Lower lobe of right lung (tissue), 2 donors: ENCODE measurements at regions not wholly inside any gene's neighbourhood (a gene's known extent, or its start where the extent isn't known, plus 50 kb on each side); places are given as distances from the start of the nearest gene placed in this dataset.
A peak's percentile ranks its signal among the peaks of the same experiment; 100 is the strongest.
"Not testable (repeated sequence)": the region's sequence is repeated elsewhere in the genome, so short reads cannot be mapped to it uniquely, and the experiment has no call there.

Source experiments
- ATAC-seq, 2 donors: fragments of 200-7000 bp; cut with Tn5 transposase; one replicate each; pipeline ENCODE4 v1.9.1; 2020 to 2022; ENCODE audit warnings: mild to moderate bottlenecking in 2 of 2, moderate library complexity in 2 of 2
- DNase-seq: peaks from one replicate; pipeline ENCODE4 v3.0.0-alpha.2; 2020
- H3K27ac ChIP-seq: fragments of 200-600 bp; one replicate; pipeline ENCODE4 v1.8.0; 2022
- H3K27me3 ChIP-seq: fragments of 200-600 bp; one replicate; pipeline ENCODE4 v1.8.0; 2022; ENCODE audit warnings: low read depth
- H3K36me3 ChIP-seq: fragments of 200-600 bp; one replicate; pipeline ENCODE4 v1.8.0; 2022; ENCODE audit warnings: mild to moderate bottlenecking
- H3K4me1 ChIP-seq: fragments of 200-600 bp; one replicate; pipeline ENCODE4 v1.8.0; 2022
- H3K4me3 ChIP-seq: fragments of 200-600 bp; one replicate; pipeline ENCODE4 v1.8.0; 2022; ENCODE audit warnings: mild to moderate bottlenecking
- H3K9me3 ChIP-seq: fragments of 200-600 bp; one replicate; pipeline ENCODE4 v1.8.0; 2022
- CTCF ChIP-seq: fragments of 200-600 bp; IDR thresholded peaks from one replicate; pipeline ENCODE4 v1.8.0; 2022; ENCODE audit warnings: antibody characterized with exemption, mild to moderate bottlenecking
- intact Hi-C: fragments of 100-400 bp; cut with DNase I; formaldehyde crosslinking; loops from one replicate; pipeline ENCODE4 v1.11.0; 2022
- donor health status: DM: no; HTN: yes; CAD: no; lungs with severe emphysema.

DNA sequence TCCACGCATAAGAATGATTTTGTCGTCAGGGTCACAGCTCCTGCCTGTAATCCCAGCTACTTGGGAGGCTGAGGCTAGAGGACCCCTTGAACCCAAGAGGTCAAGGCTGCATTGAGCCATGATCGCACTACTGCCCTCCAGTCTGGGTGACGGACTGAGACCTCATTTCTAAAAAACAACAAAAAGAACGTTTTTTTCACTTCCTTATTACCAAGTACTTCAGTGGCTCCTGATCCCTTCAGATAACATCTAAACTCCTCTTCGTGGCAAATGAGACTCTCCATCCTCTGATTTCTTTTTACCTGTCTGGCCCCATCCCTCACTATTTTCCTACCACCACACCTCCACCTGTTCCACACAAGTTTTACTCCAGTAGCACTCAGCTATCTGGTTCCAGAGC is 105.4 kb upstream of the TLK1 start:
- TF ChIP-seq CTCF, result no peak
- no peak overlapping the region for H3K4me3 ChIP-seq
- no peaks in the 10 kb centered on the region for H3K9me3 ChIP-seq
- intact Hi-C loops, result no loop called here
- no peak for DNase-seq
- no peak overlapping the region for H3K27ac ChIP-seq
- no peak for ATAC-seq
- no peaks in the 10 kb centered on the region for H3K27me3 ChIP-seq
- no peaks in the 10 kb centered on the region for H3K36me3 ChIP-seq
- no peaks in the 10 kb centered on the region for H3K4me1 ChIP-seq

DNA sequence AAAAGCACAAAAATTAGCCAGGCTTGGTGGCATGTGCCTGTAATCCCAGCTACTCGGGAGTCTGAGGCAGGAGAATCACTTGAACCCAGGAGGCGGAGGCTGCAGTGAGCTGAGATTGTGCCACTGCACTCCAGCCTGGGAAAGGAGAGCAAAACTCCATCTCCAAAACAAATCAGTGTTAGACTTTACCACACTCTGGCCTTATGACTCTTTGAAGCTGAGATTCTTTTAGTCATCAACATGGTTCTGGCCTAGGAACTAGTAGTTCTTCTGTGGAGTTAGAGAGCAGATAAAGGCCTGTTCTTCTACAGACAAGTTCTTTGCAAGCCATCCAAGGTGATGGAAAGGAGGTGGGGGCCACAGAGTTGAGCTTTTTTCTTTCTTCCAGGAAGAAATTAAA is 100.8 kb upstream of the TLK1 start:
- ATAC-seq, H3K27me3 ChIP-seq, DNase-seq, intact Hi-C loops, H3K9me3 ChIP-seq, H3K4me1 ChIP-seq, H3K27ac ChIP-seq, H3K36me3 ChIP-seq, H3K4me3 ChIP-seq: not testable (repeated sequence)

DNA sequence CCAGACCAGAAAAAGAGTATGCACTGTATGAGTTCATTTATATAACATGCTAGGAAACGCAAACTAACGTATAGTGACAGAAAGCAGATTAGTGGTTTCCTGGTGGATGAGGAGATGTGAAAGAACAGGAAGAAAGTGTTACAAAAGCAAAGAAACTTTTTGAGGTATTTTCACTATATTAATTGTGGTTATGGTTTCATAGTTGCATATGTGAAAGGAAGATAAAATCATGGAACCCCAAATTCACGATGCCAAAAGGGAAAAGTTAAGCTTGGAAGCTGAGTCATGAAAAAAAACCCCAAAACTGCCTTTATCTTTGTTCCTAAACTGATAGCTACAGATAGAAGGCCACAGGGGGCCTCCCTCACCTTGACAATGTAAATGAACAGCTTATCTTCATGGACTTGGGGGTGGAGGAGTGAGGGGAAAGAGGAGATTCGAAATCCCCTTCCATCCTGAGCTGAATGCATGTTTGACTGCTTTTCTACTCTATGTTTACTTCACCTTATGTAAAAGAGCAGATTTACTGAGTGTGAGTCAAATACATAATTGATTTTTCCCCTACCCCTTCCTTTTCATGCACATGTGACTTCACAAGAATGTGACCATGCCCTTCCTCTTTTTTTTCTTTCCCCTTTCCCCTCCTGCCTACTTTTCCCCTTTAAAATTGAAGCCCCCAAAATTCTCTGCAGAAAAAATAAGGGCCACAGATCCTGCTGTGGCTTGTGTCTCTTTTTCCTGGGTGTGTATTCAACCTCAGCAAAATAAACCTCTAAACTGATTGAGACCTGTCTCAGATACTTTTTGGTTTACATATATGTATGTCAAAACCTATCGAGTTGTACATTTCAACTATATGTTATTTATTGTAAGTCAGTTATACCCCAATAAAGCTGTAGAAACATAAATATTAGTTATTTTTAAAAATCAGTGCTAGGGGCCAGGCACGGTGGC is 100.1 kb upstream of the TLK1 start:
- intact Hi-C loops, result no loop called here
- TF ChIP-seq CTCF, result no peak

GRCh38 chr2:171254666-171255065 is 94.0 kb upstream of the TLK1 start:
- no peaks in the 10 kb centered on the region for H3K36me3 ChIP-seq
- DNase-seq (no peak), ATAC-seq (no peak)
- H3K9me3 ChIP-seq, result peaks cover 3% of the 10 kb centered on the region
- no peak for TF ChIP-seq CTCF
- H3K27ac ChIP-seq, result no peak overlapping the region
- no peaks in the 10 kb centered on the region for H3K27me3 ChIP-seq
- H3K4me1 ChIP-seq, result no peaks in the 10 kb centered on the region
- no peak overlapping the region for H3K4me3 ChIP-seq
- intact Hi-C loops, result no loop called here

More for the DNA sequence above, 100.1 kb upstream of the TLK1 start:
- H3K27ac ChIP-seq, result no peak overlapping the region
- DNase-seq, result no peak
- H3K36me3 ChIP-seq, result no peaks in the 10 kb centered on the region
- peaks cover 5% of the 10 kb centered on the region for H3K4me1 ChIP-seq
- no peak overlapping the region for H3K4me3 ChIP-seq
- no peaks in the 10 kb centered on the region for H3K27me3 ChIP-seq
- no peak for ATAC-seq
- no peaks in the 10 kb centered on the region for H3K9me3 ChIP-seq

GRCh38 chr2:171253900-171254650 is 93.4 kb upstream of the TLK1 start:
- Histone ChIP-seq H3K4me3 (no peak overlapping the region), H3K9me3 (peaks cover 3% of the 10 kb centered on the region), H3K27me3 (no peaks in the 10 kb centered on the region), H3K27ac (no peak overlapping the region), H3K36me3 (no peaks in the 10 kb centered on the region), H3K4me1 (no peaks in the 10 kb centered on the region)
- DNase-seq (no peak), ATAC-seq (no peak)
- no peak for TF ChIP-seq CTCF
- intact Hi-C loops, result no loop called here

DNA sequence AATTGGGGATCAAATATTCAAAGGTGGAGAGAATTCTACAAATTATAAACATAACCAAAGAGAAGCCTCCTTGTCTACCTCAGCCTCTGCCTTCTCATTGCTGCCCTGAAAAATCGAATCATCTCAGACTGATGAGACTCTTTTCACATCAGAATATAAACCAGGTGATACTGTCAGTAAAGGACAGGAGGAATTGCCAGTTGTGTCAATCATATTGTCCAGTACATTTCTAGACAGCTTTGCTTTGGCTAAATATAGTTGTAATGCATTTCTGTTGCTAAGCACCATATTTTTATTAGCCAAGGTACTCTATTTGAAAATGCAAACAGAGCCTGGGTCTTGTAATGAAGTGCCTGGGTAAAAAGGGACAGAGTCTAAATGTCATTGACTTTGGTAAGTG is 92.6 kb upstream of the TLK1 start:
- intact Hi-C loops, result no loop called here

More for the DNA sequence above, 92.6 kb upstream of the TLK1 start:
- H3K4me1 ChIP-seq, result no peaks in the 10 kb centered on the region
- H3K4me3 ChIP-seq, result no peak overlapping the region
- H3K9me3 ChIP-seq, result peaks cover 3% of the 10 kb centered on the region
- ATAC-seq (peak; percentile 45 to 50), DNase-seq (no peak)
- TF ChIP-seq CTCF, result no peak
- no peaks in the 10 kb centered on the region for H3K36me3 ChIP-seq
- H3K27me3 ChIP-seq, result no peaks in the 10 kb centered on the region
- H3K27ac ChIP-seq, result no peak overlapping the region
